COLO829 (cell line): ENCODE measurements at regions not wholly inside any gene's neighbourhood (a gene's known extent, or its start where the extent isn't known, plus 50 kb on each side); places are given as distances from the start of the nearest gene placed in this dataset.
"Not testable (repeated sequence)": the region's sequence is repeated elsewhere in the genome, so short reads cannot be mapped to it uniquely, and the experiment has no call there.

Experiments used
- DNase-seq: peaks from one replicate; pipeline ENCODE4 v3.0.0; 2012; ENCODE audit warnings: low spot score

DNA sequence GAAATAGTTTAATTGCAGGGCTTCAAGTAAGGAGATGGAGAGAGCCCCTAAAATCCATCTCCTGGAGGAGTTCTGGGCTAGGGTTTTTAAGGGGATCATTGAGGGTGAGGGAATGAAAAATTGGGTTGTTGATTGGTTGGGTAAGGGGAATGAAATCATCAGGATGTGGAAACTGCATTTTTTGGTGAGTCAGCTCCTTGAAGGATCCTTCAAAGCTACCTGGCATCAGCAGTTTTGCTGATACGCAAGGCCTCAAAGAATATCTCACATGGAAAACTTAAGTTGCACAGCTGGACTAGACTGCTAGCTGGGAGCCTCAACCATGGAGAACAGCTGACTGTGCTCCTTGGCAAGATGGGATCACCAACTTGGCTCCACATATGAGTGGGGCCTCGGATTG, 136.7 kb downstream of the FGF10 start:
- no peak for DNase-seq

DNA sequence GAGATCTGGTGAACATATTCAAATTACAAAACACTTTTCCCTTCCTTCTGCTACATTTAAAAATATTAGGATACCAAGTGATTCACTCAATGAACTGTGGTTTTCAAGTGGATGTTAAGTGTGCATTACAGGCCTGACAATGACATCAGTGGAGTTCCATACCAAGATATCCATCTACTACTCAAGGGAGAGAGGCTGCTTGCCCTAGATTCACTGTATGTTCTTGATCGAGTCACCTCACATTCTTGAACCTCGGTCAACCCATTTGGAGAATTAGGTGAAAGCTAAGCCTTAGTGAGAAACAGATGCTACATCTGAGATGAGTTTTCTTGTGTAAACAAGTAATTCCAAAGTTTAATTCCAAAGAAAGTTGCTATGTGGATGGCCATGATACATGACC, 142.2 kb downstream of the FGF10 start:
- no peak for DNase-seq

DNA sequence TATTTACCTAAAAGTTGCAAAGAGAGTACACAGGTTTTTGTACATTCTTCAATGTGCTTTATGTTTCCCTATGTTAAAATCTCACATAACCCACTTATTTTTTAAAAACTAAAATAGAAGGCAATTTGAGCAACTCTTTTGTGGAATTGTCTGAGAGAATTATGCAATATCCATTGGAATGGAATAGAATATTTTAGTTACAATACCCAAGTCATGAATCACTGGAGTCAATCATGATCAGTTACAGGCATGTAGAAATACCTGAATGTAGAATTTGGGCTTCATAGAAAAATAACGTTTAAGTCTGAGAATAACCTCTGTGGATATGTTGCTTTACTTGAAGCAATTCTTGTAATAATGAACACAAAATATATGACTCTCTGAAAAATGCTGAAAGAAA, 143.3 kb downstream of the FGF10 start:
- no peak for DNase-seq

DNA sequence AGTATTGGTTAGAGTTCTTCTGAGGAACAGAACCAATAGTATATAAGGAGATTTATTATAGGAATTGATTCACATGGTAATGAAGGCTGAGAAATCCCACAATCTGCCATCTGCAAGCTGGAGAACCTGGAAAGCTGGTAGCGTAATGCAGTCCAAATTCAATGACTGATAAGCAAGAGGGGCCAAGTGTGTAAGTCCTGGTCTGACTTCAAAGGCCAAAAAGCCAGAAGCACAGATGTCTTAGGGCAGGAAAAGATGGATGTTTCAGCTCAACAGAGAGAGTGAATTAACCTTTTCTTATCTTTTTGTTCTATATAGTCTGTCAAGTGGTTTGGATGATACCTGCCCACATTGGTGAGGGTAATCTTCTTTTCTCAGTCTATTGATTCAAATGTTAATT, 146.4 kb downstream of the FGF10 start:
- DNase-seq, result no peak

DNA sequence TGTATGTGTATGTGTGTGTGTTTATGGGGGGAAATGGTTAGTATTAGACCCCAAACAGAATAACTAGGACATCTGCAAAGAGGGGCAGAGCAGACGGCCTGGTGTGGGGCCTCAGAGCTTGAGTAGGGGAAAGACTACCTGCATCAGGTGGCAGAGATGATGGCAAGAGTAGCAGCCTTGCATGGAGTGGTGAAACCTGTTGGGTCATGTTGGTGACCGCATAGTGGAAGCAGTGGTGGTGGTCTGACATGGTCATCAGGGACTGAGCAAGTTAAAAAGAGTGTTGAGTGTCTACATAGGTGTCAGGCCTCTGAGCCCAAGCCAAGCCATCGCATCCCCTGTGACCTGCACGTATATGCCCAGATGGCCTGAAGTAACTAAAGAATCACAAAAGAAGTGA, 153.2 kb downstream of the FGF10 start:
- DNase-seq, result no peak

DNA sequence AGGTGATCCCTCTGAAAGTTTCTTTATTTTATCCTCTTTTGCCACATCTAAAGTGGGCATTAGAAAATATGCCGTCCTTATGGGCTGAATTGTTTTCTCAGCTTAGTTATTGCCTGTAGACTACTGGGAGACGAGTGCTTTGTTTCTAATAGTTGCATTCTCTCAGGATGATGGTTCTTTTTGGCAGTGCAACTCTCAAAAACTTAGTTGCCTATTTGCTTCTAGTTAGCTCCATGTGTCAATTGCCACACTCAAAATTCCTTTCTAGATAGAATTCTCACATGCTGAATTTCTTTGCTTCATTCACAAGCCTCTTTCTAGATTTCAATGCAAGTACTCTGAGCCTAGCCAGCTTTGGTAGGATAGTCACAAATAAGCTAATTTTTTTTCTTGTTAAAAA, 155.5 kb downstream of the FGF10 start:
- DNase-seq, result no peak

DNA sequence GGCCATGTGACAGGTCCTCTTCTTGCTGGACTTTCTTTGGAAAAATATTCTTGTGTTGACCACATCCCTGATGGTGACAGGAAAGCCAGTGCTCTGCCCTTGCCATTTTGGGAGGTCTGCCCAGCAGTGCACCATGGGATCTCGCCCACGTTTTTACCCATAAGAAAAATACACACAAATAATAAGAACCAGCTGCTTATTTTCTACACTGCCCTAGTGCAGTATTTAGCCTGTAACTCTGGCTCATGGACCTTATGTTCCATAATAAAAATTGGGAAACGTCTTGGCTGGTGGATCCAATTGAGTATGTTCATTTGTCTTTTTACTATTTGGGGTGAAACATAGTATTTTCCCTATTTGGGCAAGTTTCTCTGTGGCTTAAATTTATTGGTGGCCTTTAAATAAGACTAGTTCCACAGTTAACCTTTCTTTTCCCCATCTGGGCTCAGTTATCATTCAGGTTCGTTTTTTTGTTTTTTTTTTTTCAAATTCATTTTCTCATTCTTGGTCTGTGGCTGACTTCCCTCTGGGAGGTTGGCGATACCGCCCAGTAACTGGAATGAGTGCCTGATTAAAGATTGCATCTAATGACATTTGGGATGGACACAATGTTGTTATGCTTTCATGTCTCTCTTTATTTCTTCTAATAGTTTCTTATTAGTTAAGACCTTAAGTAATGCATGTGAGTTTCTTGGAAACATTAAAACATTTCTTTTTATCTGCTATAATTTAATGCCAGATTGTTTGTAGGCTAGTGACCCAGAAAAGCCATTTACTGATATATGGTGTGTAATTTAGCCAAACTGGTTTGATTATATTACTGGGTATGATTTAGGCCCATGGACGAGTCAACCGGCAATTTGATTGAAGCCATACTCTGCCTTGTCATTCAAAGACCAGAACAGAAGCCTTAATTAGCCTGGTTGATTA, 163.7 kb downstream of the FGF10 start:
- no peak for DNase-seq

DNA sequence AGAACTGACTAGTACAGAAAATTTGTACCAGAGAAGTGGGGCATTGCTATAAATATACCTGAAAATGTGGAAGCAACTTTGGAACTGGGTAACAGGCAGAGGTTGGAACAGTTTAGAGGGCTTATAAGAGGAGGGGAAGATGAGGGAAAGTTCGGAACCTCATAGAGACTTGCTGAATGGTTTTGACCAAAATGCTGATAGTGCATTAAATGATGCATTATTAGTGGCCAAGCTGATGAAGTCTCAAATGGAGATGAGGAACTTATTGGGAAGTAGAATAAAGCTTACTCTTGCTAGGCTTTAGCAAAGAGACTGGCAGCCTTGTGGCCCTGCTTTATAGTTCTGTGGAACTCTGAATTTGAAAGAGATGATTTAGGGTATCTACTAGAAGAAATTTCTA, 189.8 kb downstream of the FGF10 start:
- DNase-seq, result no peak

DNA sequence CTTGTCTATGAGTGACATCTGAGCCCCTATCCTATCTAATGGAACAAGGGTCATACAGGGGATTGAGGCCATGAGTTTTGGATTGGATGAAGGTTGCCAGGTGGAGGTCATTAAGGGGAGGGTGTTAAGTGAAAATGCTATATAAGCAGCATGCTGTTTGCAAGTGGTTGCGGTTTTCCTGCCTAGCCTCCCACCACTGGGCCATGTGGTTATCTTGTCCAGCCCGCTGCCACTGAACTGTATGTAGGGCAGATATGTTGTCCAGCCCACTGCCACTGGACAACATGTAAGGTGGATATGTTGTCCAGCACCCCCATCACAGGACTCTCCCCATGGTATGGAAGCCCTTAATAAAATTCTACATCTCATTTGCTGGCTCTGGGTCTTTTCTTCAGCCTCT, 200.0 kb downstream of the FGF10 start:
- no peak for DNase-seq

DNA sequence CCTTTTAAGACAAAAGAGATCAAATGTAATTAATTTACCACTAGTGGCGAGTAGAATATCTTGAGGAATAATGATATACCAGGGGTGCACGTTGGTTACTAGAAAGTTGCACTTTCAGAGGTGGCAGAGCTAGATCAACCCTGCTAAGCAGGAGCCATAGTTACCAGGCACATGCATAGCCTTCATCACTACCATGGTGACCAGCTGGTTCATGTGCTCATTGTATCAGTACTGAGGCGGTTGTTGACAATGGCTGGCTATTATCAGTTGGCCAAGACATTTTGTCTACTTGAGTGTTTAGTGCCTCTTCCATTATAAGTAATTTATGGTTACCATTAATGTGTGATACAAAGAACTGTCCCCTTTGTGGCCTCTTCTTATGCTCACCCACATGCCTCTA, 201.2 kb downstream of the FGF10 start:
- DNase-seq, result no peak

DNA sequence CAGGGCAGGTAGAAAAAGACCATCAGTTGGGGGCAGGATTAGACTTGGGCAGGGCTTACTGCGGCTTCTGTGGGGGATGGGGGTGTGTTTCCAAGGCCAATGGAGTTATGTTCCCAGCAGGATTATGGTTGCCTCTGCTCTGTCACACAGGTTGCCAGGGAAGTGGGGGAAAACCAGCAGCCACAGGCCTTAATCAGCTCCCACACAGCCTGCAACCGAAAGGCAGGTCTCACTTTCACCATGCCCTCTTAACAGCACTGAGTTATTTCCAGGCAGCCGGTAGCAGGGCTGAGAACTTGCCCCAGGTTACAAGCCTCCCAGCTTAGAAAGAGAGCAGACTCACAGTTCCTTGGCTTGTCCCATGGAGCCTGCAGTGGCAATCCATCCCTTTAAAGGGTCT, 205.5 kb downstream of the FGF10 start:
- no peak for DNase-seq

DNA sequence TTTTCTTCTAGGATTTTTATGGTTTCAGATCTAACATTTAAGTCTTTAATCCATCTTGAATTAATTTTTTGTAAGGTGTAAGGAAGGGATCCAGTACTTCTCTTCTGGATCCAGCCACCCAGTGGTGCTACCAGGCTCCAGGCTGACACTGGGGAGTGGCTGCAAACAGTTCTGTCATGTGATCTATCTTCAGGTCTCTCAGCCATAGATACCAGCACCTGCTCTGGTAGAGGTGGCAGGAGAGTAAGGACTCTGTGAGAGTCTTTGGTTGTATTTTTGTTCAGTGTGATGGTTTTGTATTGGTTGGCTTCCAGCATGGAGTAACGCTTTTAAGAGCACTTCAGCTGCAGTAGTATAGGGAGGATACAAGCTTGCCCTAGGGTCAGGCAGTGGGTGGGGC, 205.9 kb downstream of the FGF10 start:
- no peak for DNase-seq

DNA sequence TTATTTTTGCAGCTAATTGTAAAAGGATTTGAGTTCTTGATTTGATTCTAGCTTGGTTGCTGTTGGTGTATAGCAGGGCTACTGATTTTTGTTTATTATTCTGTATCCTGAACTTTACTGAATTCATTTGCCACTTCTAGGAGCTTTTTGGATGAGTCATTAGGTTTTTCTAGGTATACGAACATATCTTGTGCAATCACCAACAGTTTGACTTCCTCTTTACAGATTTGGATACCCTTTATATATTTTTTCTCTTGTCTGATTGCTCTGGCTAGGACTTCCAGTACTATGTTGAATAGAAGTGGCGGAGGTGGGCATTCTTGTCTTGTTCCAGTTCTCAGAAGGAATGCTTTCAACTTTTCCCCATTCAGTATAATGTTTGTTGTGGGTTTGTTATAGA, 210.8 kb downstream of the FGF10 start:
- DNase-seq, result no peak

DNA sequence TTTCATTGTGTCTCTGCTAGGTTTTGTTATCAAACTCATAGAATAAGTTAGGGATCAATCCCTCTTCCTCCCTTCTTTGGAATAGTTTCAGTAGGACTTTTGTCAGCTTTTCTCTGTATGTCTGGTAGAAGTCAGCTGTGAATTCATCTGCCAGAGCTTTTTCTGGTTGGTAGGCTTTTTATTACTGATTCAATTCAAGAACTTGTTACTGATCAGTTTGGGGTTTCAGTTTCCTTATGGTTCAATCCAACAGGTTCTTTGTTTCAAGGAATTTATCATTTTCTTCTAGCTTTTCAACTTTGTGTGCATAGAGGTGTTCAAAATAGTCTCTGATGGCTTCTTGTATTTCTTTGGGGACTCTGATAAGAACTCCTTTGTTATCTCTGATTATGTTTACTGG, 221.7 kb downstream of the FGF10 start:
- DNase-seq, result no peak

DNA sequence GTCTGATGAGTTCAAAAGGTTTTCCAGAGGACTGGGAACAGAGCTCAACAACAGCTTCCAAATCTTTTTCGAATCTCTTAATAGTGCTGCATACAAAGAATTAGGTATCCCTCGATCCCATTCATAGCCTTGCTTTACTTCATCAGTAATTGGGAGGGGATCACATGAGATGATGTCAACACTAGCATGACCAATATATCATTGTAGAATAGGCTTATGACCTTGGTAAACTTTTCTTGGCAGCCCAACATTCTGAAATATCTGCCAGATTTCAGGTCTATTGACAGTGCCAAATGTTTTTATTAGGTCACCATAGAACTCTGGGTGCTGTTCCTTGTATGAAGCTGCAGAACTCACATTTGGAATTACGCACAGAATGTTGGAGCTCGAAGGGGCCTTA, 228.9 kb downstream of the FGF10 start:
- DNase-seq, result no peak

DNA sequence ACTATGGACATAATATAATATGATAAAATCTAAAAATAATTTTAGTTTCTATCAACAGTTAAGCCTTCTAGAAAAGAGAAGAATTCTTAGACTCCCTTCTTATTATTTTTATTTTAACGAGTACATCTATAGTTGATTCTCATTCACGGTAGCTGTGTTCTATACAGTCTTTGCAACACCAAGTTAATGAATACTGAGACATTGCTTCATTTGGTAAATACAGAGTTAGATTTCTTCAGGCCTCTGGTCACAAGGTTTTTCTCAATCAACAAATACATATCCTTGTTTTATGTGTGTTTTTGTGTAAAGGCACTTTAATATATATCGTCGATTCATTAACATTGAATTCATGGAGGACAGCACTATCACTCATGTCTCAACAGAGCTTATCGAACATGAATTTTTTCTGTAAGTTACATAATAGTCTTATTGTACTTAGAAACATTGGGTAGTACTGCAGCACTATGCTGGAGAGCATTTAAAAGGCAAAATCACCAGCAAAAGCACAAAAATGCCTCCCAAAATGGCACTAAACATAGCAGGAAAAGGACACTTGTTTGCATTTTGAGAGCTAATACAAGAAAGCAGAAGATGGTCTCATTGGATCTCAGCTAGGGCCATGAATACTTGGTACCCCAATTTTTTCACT, 239.0 kb downstream of the FGF10 start:
- DNase-seq, result no peak

DNA sequence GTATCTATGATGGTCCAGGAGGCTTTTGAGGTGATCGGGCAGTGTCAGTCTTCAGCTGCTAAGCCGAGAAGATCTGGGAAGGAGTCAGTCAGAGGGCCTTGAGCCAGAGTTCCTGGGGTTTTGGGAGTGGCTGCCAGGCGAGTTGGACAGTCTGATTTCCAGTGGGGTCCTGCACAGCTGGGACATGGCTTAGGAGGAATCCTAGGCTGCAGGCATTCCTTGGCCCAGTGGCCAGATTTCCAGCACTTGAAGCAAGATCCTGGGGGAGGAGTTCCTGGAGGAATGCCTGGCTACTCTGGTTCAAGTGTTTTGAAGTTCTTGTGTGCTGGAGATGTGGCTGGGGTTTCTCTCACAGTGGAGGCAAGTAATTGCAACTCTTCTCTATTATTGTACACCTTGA, 271.3 kb downstream of the FGF10 start:
- DNase-seq, result not testable (repeated sequence)

DNA sequence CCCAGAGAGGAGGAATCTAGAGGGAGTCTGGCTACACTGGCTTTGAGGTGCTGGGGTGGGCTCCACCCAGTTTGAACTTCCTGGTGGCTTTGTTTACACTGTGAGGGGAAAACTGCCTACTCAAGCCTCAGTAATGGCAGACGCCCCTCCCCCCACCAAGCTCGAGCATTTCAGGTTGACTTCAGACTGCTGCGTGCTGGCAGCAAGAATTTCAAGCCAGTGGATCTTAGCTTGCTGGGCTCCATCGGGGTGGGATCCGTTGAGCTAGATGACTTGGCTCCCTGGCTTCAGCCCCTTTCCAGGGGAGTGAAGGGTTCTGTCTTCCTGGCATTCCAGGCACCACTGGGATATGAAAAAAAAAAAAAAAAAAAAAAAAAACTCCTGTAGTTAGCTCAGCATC, 281.0 kb downstream of the FGF10 start:
- DNase-seq, result not testable (repeated sequence)

DNA sequence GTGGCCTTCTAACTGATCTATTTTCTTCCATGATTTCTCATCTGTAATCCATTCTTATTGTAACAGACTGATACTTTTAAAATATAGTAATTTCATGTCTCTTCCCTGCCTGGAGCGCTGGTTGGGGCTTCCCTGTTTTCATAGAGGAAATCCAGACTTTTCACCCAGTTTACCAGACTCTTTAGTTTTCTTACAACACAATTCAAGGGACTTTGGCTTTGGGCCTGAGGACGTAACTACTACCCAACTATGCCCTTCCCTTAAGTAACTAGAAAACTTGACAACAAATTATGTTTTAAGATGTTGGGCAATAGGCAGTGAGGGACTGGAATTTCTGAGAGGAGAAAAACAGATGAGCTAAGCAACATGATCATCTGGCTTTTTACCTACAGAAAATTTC, 289.6 kb downstream of the FGF10 start:
- DNase-seq, result no peak

DNA sequence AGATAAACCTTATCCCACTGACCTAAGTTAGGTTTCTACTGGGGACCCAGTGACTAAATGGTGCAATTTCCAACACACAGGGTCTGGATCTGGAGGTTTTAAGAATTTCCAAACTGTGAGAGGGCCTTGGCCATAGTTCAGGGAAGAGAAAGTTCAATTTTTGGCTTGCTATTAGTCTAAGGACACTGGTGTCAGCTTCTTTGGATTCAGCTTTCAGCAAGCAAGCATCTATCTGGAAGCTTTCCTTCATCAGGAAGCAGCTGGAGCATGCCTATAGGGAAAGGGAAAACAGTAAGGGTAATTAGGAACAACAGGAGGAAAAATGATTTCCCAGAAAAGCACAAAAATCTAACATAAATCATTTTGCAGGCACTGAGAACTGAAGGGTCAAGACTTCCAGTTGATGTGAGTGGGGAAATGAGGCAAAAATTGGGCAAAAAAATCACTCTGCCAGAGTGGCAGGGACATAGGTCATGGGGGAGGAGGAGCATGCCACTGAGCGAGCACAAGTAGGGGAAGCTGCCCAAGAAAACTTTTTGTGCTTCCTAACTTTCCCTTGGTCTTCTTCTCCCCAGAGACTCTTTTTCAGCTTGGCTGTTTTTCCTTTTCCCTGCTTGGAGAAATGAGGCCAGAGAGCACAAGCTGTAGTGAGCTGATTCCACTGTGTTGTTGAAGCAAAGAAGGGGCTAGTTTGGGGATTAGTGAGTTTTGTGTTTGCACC, 299.6 kb downstream of the FGF10 start:
- no peak for DNase-seq

DNA sequence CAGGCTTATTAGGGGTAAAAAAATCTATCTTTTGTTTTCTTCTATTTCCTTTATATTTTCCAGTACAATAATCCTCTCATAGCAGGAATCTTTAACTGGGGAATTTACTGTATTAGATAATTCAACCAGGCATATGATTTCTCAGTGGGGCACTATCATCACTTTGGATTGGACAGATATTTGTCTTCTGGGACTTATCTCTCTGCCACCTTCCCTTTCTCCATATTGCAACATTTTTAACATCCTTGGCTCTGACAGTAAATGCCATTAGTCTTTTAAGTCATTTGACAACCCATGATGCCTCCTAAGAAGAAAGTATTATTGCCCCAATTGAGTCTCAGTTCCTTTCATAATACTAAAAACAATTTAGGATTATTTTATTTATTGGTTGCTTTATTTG, 304.1 kb downstream of the FGF10 start:
- no peak for DNase-seq

DNA sequence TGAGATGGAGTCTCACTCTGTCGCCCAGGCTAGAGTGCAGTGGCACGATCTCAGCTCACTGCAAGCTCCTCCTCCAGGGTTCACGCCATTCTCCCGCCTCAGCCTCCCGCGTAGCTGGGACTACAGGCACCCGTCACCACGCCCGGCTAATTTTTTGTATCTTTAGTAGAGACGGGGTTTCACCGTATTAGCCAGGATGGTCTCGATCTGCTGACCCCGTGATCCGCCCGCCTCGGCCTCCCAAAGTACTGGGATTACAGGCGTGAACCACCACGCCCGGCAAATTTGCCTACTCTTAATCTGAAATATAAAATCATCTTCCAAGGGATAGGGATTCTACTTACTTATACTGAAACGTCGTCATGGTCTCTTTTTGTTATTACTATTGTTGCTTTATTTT, 314.7 kb downstream of the FGF10 start:
- DNase-seq, result not testable (repeated sequence)

DNA sequence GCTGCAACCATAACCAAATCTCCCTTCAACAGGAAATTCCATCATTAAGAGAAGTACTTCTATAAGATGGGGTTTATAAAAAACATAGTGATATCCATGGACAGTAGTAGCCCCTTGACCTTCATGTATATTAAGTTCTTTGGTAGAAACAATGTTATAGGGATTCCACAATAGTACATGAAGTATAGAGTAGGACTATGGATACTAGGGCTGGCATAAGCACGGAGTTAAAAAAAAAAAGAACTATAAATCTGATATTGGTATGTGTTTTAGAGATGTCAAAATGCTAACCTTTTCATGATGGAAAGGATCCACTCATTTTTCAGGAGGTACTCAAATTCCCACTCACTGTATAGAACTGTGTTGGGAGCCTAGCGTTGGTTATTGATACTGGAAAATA, 337.6 kb downstream of the FGF10 start:
- DNase-seq, result no peak
